Neural cell (in vitro differentiated cells): ENCODE measurements at regions not wholly inside any gene's neighbourhood (a gene's known extent, or its start where the extent isn't known, plus 50 kb on each side); places are given as distances from the start of the nearest gene placed in this dataset.

Experiments
- H2AFZ ChIP-seq: fragments of 200-600, 300-800 bp; sonication (generic), shearing (Covaris generic); 2 replicates; pipeline ENCODE4 v1.6.0; 2014; ENCODE audit warnings: low read depth, mild to moderate bottlenecking, antibody characterized with exemption, low read length, moderate library complexity
- H3F3A ChIP-seq: fragments of 200-600 bp; shearing (Covaris generic); 2 replicates; pipeline ENCODE4 v1.6.1; 2016; ENCODE audit warnings: mild to moderate bottlenecking, moderate library complexity, mixed read lengths, antibody characterized with exemption, low read length; ENCODE audit not compliant: insufficient read depth, poor library complexity, severe bottlenecking
- H3K27ac ChIP-seq: fragments of 200-600, 300-800 bp; sonication (generic), shearing (Covaris generic); 2 replicates; pipeline ENCODE4 v1.5.1; 2014; ENCODE audit warnings: mild to moderate bottlenecking, low read length, moderate library complexity
- H3K27me3 ChIP-seq: fragments of 300-800, 200-600 bp; sonication (generic), shearing (Covaris generic); 2 replicates; pipeline ENCODE4 v1.6.0; 2014; ENCODE audit warnings: mild to moderate bottlenecking, low read depth, low read length, moderate library complexity; ENCODE audit not compliant: insufficient read depth
- H3K36me3 ChIP-seq: fragments of 300-800, 200-600 bp; sonication (generic), shearing (Covaris generic); 2 replicates; pipeline ENCODE4 v1.5.1; 2014; ENCODE audit warnings: mild to moderate bottlenecking, antibody characterized with exemption, low read length, moderate library complexity; ENCODE audit not compliant: insufficient read depth
- H3K4me2 ChIP-seq: fragments of 300-800, 200-600 bp; sonication (generic), shearing (Covaris generic); 2 replicates; pipeline ENCODE4 v1.6.0; 2014; ENCODE audit warnings: mild to moderate bottlenecking, low read length
- H3K4me3 ChIP-seq: fragments of 300-800, 200-600 bp; sonication (generic), shearing (Covaris generic); 2 replicates; pipeline ENCODE4 v1.5.1; 2014; ENCODE audit warnings: mild to moderate bottlenecking, low read length, moderate library complexity
- H3K79me2 ChIP-seq: fragments of 200-600 bp; shearing (Covaris generic); replicated peaks from 2 replicates; pipeline ENCODE4 v1.6.0; 2014; ENCODE audit warnings: mild to moderate bottlenecking, low read length, moderate library complexity; ENCODE audit not compliant: insufficient read depth
- H3K9ac ChIP-seq: fragments of 300-800, 200-600 bp; sonication (generic), shearing (Covaris generic); 2 replicates; pipeline ENCODE4 v1.6.1; 2016; ENCODE audit warnings: mild to moderate bottlenecking, low read length, mixed read lengths
- H3K9me2 ChIP-seq: fragments of 200-600 bp; shearing (Covaris generic); 2 replicates; pipeline ENCODE4 v1.6.1; 2016; ENCODE audit warnings: mild to moderate bottlenecking, low read length, mixed read lengths; ENCODE audit not compliant: insufficient read depth
- H3K9me3 ChIP-seq: fragments of 200-600, 300-800 bp; sonication (generic), shearing (Covaris generic); 2 replicates; pipeline ENCODE4 v1.6.1; 2016; ENCODE audit warnings: mild to moderate bottlenecking, mixed run types, low read length, moderate library complexity, mixed read lengths
- H4K20me1 ChIP-seq: fragments of 200-600 bp; shearing (Covaris generic); 2 replicates; pipeline ENCODE4 v1.6.1; 2016; ENCODE audit warnings: mild to moderate bottlenecking, mixed run types; ENCODE audit not compliant: insufficient read depth
- EP300 ChIP-seq: fragments of 450-650 bp; conservative IDR thresholded peaks from 2 replicates; pipeline ENCODE4 v1.6.1; 2014; ENCODE audit warnings: antibody characterized with exemption, mild to moderate bottlenecking, moderate library complexity; ENCODE audit not compliant: poor library complexity, severe bottlenecking
- EZH2 ChIP-seq: fragments of 200-600, 300-800 bp; shearing (Covaris generic), sonication (generic); IDR thresholded peaks from 2 replicates; pipeline ENCODE4 v1.6.1; 2014; ENCODE audit warnings: antibody characterized with exemption, low read length, borderline replicate concordance, mild to moderate bottlenecking; ENCODE audit not compliant: insufficient read depth, poor library complexity, severe bottlenecking
- MXI1 ChIP-seq: fragments of 450-650 bp; conservative IDR thresholded peaks from 2 replicates; pipeline ENCODE4 v1.6.1; 2014; ENCODE audit warnings: antibody characterized with exemption, mild to moderate bottlenecking; ENCODE audit not compliant: poor library complexity, severe bottlenecking
- POLR2AphosphoS5 ChIP-seq: IDR thresholded peaks from 2 replicates; pipeline ENCODE4 v1.6.1; 2012
- RAD21 ChIP-seq: fragments of 450-650 bp; conservative IDR thresholded peaks from 2 replicates; pipeline ENCODE4 v1.6.1; 2014; ENCODE audit warnings: antibody characterized with exemption, mild to moderate bottlenecking, moderate library complexity
- TAF1 ChIP-seq: IDR thresholded peaks from 2 replicates; pipeline ENCODE4 v1.6.1; 2012; ENCODE audit warnings: low read depth
- TF ChIP-seq, protein P1 (sequence below): IDR thresholded peaks from 2 replicates; pipeline ENCODE4 v1.6.1; 2012; ENCODE audit warnings: borderline replicate concordance
- TF ChIP-seq, protein P2 (sequence below): fragments of 450-650 bp; IDR thresholded peaks from 2 replicates; pipeline ENCODE4 v1.5.1; 2014; ENCODE audit warnings: antibody characterized with exemption, mild to moderate bottlenecking, moderate library complexity; ENCODE audit not compliant: poor library complexity, severe bottlenecking

DNA sequence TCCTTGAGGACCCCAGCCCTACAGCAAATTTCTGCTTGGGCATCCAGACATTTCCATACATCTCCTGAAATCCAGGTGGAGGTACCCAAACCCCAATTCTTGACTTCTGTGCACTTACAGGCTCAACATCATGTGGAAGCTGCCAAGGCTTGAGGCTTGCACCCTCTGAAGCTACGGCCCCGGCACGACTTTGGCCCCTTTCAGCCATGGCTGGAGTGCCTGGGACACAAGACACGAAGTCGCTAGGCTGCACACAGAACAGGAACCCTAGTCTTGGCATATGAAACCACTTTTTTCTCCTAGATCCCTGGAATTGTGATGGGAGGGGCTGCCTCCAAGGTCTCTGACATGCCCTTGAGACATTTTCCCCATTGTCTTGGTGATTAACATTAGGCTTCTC is 1417.7 kb downstream of the ARAP2 start:
- Histone ChIP-seq H2AFZ (no peak overlapping the region), H3K4me2 (no peak overlapping the region), H3F3A (no peaks in the 10 kb centered on the region), H3K79me2 (no peaks in the 10 kb centered on the region), H3K9me3 (no peaks in the 10 kb centered on the region), H3K4me3 (no peak overlapping the region), H3K36me3 (no peaks in the 10 kb centered on the region), H4K20me1 (no peaks in the 10 kb centered on the region), H3K27me3 (no peaks in the 10 kb centered on the region), H3K9ac (no peak overlapping the region), H3K9me2 (no peaks in the 10 kb centered on the region), H3K27ac (no peak overlapping the region)
- TF ChIP-seq EP300 = no peak
- TF ChIP-seq, protein P1, sequence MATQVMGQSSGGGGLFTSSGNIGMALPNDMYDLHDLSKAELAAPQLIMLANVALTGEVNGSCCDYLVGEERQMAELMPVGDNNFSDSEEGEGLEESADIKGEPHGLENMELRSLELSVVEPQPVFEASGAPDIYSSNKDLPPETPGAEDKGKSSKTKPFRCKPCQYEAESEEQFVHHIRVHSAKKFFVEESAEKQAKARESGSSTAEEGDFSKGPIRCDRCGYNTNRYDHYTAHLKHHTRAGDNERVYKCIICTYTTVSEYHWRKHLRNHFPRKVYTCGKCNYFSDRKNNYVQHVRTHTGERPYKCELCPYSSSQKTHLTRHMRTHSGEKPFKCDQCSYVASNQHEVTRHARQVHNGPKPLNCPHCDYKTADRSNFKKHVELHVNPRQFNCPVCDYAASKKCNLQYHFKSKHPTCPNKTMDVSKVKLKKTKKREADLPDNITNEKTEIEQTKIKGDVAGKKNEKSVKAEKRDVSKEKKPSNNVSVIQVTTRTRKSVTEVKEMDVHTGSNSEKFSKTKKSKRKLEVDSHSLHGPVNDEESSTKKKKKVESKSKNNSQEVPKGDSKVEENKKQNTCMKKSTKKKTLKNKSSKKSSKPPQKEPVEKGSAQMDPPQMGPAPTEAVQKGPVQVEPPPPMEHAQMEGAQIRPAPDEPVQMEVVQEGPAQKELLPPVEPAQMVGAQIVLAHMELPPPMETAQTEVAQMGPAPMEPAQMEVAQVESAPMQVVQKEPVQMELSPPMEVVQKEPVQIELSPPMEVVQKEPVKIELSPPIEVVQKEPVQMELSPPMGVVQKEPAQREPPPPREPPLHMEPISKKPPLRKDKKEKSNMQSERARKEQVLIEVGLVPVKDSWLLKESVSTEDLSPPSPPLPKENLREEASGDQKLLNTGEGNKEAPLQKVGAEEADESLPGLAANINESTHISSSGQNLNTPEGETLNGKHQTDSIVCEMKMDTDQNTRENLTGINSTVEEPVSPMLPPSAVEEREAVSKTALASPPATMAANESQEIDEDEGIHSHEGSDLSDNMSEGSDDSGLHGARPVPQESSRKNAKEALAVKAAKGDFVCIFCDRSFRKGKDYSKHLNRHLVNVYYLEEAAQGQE = no peak
- no peak for TF ChIP-seq EZH2
- TF ChIP-seq POLR2AphosphoS5 = no peak
- no peak for TF ChIP-seq TAF1
- TF ChIP-seq, protein P2, sequence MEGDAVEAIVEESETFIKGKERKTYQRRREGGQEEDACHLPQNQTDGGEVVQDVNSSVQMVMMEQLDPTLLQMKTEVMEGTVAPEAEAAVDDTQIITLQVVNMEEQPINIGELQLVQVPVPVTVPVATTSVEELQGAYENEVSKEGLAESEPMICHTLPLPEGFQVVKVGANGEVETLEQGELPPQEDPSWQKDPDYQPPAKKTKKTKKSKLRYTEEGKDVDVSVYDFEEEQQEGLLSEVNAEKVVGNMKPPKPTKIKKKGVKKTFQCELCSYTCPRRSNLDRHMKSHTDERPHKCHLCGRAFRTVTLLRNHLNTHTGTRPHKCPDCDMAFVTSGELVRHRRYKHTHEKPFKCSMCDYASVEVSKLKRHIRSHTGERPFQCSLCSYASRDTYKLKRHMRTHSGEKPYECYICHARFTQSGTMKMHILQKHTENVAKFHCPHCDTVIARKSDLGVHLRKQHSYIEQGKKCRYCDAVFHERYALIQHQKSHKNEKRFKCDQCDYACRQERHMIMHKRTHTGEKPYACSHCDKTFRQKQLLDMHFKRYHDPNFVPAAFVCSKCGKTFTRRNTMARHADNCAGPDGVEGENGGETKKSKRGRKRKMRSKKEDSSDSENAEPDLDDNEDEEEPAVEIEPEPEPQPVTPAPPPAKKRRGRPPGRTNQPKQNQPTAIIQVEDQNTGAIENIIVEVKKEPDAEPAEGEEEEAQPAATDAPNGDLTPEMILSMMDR = no peak
- TF ChIP-seq MXI1 = no peak

DNA sequence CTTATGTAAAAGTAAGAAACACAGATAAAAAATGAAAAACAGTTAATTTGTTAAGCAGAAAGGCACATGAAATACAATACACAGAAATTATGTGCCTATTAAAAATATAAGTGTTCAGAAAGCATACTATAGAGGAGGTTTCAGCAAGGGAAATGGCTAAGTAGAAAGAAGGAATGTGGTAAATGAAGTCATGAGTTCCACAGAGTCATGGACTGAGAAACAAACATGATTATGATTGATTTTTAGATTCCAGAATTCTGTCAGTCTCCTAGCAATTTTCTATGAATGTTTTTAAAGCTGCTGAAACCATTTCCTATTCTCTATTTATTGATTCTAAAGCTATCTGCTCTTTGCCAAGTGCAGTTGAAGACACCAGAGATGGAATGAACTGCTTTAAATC is 1398.4 kb downstream of the ARAP2 start:
- Histone ChIP-seq H3K27ac (no peak overlapping the region), H4K20me1 (no peaks in the 10 kb centered on the region), H3K79me2 (no peaks in the 10 kb centered on the region), H3K4me3 (no peak overlapping the region), H3K9me2 (no peaks in the 10 kb centered on the region), H3K9ac (no peak overlapping the region), H2AFZ (no peak overlapping the region), H3K36me3 (no peaks in the 10 kb centered on the region), H3F3A (no peaks in the 10 kb centered on the region), H3K4me2 (no peak overlapping the region), H3K9me3 (no peaks in the 10 kb centered on the region), H3K27me3 (no peaks in the 10 kb centered on the region)
- TF ChIP-seq, protein P2 = no peak
- TF ChIP-seq MXI1 (no peak), RAD21 (no peak), EZH2 (no peak), TAF1 (no peak)
